ENCODE measurements at regions not wholly inside any gene's neighbourhood (a gene's known extent, or its start where the extent isn't known, plus 50 kb on each side); places are given as distances from the start of the nearest gene placed in this dataset.
A peak's percentile ranks its signal among the peaks of the same experiment; 100 is the strongest.
"Not testable (repeated sequence)": the region's sequence is repeated elsewhere in the genome, so short reads cannot be mapped to it uniquely, and the experiment has no call there.

DNA sequence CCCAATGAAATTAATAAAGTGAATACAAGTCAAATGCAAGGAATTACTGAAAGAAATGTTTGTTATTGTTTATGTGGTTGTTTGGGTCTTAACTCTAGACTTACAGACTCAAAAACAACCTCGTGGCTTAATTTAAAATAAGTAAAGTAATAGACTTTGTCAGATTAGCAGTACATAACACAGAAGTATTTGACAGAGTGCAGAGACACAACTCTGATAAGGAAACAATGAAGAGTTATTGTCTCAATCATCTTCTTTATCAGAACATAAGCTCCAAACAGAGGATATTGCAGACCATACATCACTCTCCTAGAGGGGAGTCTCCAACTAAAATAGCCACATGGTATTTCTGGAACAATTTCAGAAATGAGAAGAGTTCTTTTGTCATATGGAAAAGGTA, 487.7 kb upstream of the HS3ST5 start:
- ATAC-seq (no peak), DNase-seq (no peak)
- CTCF ChIA-PET: no interaction called here
- H3K9me3 Mint-ChIP-seq (ENCODE audit: low read depth): peaks cover 2% of the 10 kb centered on the region
- no peaks in the 10 kb centered on the region for H3K36me3 Mint-ChIP-seq
- no peak overlapping the region for H3K4me3 Mint-ChIP-seq
- no peak overlapping the region for H3K27ac Mint-ChIP-seq
- H3K4me1 Mint-ChIP-seq: no peaks in the 10 kb centered on the region
- no peaks in the 10 kb centered on the region for H3K27me3 Mint-ChIP-seq

DNA sequence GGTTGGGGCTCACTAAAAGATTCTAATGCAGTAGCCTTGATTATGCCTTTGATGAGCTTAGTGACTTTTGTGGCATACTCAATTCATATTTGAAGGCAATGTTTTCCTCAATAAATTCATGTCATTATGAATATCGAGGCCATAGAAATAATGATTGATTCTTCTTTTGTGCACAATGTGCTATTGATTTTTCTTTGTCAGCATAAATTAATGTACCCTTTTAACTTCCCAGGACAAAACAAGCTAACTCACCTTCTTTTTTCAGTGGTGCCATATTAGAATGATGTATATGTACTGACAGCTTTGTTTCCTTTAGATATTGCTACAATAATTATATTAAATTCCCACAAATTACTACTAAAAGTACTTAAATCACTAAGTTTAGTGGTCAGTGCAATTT, 484.3 kb upstream of the HS3ST5 start:
- Mint-ChIP-seq H3K27me3 (no peaks in the 10 kb centered on the region), H3K4me3 (no peak overlapping the region), H3K27ac (no peak overlapping the region), H3K4me1 (no peaks in the 10 kb centered on the region), H3K36me3 (no peaks in the 10 kb centered on the region), H3K9me3 (ENCODE audit: low read depth) (peaks cover 2% of the 10 kb centered on the region)
- ATAC-seq: no peak
- no peak for DNase-seq
- CTCF ChIA-PET: no interaction called here

DNA sequence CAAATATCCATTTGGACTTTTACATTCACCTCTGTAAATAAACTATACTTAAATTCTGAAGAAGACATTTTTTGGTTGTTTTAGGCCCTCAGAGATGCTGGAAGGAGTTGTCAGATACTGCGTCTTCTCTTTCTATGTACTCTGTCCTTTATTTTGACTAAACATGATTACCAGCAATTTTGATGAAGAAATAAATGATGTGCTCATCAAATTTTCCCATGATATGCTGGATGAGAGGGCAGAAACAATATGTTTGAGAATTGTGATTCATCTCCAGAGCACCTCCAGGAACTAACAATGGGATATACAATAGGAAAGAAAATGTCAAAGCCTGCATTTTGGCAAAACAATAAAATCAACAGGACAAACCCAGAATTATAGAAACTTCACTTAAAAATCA, 481.6 kb upstream of the HS3ST5 start:
- no peak for DNase-seq
- CTCF ChIA-PET: no interaction called here

DNA sequence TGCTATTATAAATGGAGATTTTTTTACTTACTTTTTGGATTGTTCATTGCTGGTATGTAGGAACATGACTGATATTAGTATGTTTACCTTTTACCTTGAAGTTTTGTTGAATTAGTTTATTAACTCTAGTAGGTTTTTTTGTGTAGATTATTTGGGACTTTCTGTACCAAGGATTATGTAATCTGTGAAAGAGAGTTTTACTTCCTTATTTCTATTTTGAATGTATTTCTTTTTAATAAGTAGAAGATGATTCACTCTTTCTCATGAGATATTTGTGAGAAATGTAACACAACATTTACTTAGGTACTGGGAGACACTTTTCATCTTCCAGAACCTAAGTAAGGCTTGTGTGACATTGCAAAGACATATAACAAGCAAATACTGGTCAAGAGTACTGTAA, 473.9 kb upstream of the HS3ST5 start:
- CTCF ChIA-PET: no interaction called here
- ATAC-seq: no peak
- DNase-seq: no peak
- Mint-ChIP-seq H3K4me3 (no peak overlapping the region), H3K36me3 (no peaks in the 10 kb centered on the region), H3K9me3 (ENCODE audit: low read depth) (peaks cover 13% of the 10 kb centered on the region), H3K27me3 (no peaks in the 10 kb centered on the region), H3K27ac (no peak overlapping the region), H3K4me1 (no peaks in the 10 kb centered on the region)

More for the DNA sequence above, 481.6 kb upstream of the HS3ST5 start:
- Mint-ChIP-seq H3K9me3 (ENCODE audit: low read depth) (peaks cover 9% of the 10 kb centered on the region), H3K4me1 (no peaks in the 10 kb centered on the region), H3K4me3 (no peak overlapping the region), H3K36me3 (no peaks in the 10 kb centered on the region), H3K27ac (no peak overlapping the region), H3K27me3 (no peaks in the 10 kb centered on the region)
- no peak for ATAC-seq

GRCh38 chr6:114810468-114810867, 467.6 kb upstream of the HS3ST5 start:
- Mint-ChIP-seq H3K27ac (no peak overlapping the region), H3K27me3 (no peaks in the 10 kb centered on the region), H3K4me1 (no peaks in the 10 kb centered on the region), H3K9me3 (ENCODE audit: low read depth) (peaks cover 9% of the 10 kb centered on the region), H3K36me3 (no peaks in the 10 kb centered on the region), H3K4me3 (no peak overlapping the region)
- ATAC-seq: no peak
- no peak for DNase-seq
- CTCF ChIA-PET: no interaction called here

DNA sequence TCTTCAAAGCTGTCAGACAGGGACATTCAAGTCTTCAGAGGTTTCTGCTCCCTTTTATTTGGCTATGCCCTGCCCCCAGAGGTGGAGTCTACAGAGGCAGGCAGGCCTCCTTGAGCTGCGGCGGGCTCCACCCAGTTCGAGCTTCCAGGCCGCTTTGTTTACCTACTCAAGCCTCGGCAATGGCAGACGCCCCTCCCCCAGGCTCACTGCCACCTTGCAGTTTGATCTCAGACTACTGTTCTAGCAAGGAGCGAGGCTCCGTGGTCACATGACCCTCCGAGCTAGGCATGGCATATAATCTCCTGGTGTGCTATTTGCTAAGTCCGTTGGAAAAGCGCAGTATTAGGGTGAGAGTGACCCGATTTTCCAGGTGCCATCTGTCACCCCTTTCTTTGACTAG, 462.6 kb upstream of the HS3ST5 start:
- CTCF ChIA-PET; H3K27ac Mint-ChIP-seq; H3K36me3 Mint-ChIP-seq; DNase-seq; H3K4me1 Mint-ChIP-seq; ATAC-seq; H3K4me3 Mint-ChIP-seq; H3K9me3 Mint-ChIP-seq (ENCODE audit: low read depth); H3K27me3 Mint-ChIP-seq: not testable (repeated sequence)

DNA sequence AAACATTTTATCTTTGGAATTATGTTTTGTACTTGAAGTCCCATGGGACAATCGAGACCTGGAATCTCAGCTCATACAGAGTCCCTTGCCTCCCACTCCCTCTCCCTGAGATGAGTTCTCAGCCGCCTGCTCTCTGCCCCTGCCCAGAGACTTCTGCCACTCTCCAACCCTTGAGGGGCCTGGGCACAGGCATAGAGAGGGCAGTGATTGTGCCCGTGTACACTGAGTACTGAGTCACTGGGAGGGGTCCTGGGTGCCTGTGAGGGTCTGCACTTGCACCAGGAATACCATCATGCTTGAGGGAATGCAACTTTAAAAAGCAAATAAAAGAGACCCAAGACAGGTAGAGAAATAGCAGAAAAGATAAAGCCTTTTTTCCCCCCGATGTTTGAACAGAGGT, 453.8 kb upstream of the HS3ST5 start:
- Mint-ChIP-seq H3K27ac (no peak overlapping the region), H3K4me3 (no peak overlapping the region), H3K4me1 (no peaks in the 10 kb centered on the region), H3K9me3 (ENCODE audit: low read depth) (no peaks in the 10 kb centered on the region), H3K36me3 (no peaks in the 10 kb centered on the region), H3K27me3 (no peaks in the 10 kb centered on the region)
- ATAC-seq: no peak
- CTCF ChIA-PET: no interaction called here
- no peak for DNase-seq

DNA sequence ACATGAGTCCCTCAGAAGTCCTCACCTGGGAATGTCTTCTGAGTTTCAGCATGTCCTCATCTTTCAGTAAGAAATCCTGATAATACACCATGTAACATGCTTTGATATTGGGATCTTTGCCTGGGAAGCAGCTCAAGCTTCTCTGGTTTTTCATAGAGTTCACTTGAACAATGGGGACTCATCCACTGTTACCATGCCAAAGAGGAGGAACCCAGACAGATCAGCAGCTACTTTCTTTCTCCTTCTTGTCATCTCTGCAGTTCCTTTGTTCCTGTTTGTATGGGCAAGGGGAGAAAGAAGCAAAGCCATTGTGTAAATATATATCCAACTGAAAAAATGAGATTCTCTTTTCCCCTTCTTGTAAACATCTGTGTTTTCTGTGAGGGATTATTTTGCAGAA, 450.6 kb upstream of the HS3ST5 start:
- Mint-ChIP-seq H3K36me3 (no peaks in the 10 kb centered on the region), H3K27ac (no peak overlapping the region), H3K4me3 (no peak overlapping the region), H3K27me3 (no peaks in the 10 kb centered on the region), H3K4me1 (no peaks in the 10 kb centered on the region), H3K9me3 (ENCODE audit: low read depth) (no peaks in the 10 kb centered on the region)
- ATAC-seq (no peak), DNase-seq (no peak)
- CTCF ChIA-PET: no interaction called here

DNA sequence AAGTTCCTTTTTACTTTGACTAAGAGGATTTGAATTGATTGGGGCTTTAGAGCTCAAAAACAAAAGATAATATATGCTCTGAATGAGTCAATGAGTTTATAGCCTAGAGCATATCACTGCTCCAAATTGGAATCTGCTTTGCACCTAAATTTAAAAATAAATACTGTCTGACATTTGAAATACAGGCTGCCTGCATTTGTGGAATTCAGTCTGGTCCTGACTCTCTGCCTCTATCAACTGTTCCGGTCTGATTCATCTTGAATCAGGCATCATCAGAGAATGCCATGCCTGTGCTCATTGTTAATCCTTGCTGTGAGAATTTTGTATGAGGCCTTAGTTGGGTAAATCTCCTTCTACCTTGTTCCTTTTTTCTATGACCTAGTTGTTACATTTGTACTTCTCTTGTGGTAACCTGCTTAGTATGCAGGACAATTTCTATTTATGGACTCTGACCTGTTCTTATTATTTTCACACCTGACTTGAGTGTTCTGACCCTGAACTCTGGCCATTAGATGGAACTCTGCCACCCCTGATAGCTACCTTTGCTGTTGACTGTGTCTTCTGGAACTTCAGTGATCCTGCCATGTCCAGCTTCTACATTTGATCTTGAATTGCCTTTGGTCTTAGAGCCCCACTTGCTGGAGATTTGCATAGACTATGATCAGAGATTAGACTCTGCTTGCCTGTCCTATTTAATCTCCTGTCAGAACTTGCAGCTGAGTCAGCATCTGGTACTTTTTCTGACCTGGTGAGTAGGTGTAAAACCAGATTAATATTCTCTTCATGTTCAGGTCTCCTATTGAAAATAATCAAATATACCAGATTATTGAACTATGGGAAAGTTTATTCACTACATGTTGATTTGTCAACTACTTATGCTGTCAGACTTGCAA, 442.7 kb upstream of the HS3ST5 start:
- CTCF ChIA-PET: no interaction called here
- Mint-ChIP-seq H3K27me3 (no peaks in the 10 kb centered on the region), H3K4me3 (no peak overlapping the region), H3K36me3 (no peaks in the 10 kb centered on the region), H3K4me1 (no peaks in the 10 kb centered on the region), H3K9me3 (ENCODE audit: low read depth) (peaks cover 8% of the 10 kb centered on the region), H3K27ac (no peak overlapping the region)
- ATAC-seq: no peak
- DNase-seq: no peak

GRCh38 chr6:114783783-114784182, 441.0 kb upstream of the HS3ST5 start:
- DNase-seq (no peak), ATAC-seq (no peak)
- no peaks in the 10 kb centered on the region for H3K36me3 Mint-ChIP-seq
- no peak overlapping the region for H3K4me3 Mint-ChIP-seq
- no peaks in the 10 kb centered on the region for H3K4me1 Mint-ChIP-seq
- H3K27me3 Mint-ChIP-seq: no peaks in the 10 kb centered on the region
- CTCF ChIA-PET: no interaction called here
- no peak overlapping the region for H3K27ac Mint-ChIP-seq
- peaks cover 8% of the 10 kb centered on the region for H3K9me3 Mint-ChIP-seq (ENCODE audit: low read depth)

- ATAC-seq: no peak
- Mint-ChIP-seq H3K4me1 (no peaks in the 10 kb centered on the region), H3K36me3 (no peaks in the 10 kb centered on the region), H3K27ac (no peak overlapping the region), H3K9me3 (ENCODE audit: low read depth) (peaks cover 8% of the 10 kb centered on the region), H3K27me3 (no peaks in the 10 kb centered on the region), H3K4me3 (no peak overlapping the region)
- no peak for DNase-seq
- CTCF ChIA-PET: no interaction called here
Observed at GRCh38 chr6:114783083-114783482, 440.3 kb upstream of the HS3ST5 start.

DNA sequence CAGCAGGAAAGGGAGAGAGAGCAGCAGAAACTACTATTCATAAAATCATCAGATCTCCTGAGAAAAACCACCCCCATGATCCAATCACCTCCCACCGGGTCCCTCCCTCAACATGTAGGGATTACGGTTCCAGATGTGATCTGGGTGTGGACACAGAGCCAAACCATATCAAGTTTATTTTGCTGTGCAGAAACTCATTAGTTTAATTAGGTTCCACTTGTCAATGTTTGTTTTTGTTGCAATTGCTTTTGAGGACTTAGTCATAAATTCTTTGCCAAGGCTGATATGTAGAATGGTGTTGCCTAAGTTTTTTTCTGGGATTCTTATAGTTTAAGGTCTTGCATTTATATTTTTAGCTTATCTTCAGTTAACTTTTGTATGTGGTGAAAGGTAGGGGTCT, 422.0 kb upstream of the HS3ST5 start:
- Mint-ChIP-seq H3K36me3 (no peaks in the 10 kb centered on the region), H3K27me3 (no peaks in the 10 kb centered on the region), H3K9me3 (ENCODE audit: low read depth) (peaks cover 4% of the 10 kb centered on the region), H3K27ac (no peak overlapping the region), H3K4me1 (no peaks in the 10 kb centered on the region), H3K4me3 (no peak overlapping the region)
- CTCF ChIA-PET: no interaction called here
- no peak for ATAC-seq
- DNase-seq: no peak

DNA sequence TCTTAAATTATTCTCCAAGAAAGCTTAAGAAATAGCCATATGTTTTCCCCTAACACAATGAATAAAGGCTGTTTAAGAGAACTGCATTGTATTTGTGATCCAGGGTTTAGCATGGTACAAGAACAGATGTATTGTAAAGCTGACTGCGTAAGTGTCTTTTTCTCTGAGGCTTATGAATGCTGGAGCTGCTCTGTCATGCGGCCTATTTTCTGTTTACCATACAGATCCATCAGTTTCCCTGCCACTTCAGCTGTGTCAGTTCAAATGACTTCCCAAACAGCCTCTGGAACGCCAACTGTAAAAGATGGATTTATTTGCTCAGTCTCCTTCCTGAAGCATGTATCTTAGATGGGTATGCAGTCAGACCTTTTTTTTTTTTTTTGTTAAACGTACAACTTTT, 419.3 kb upstream of the HS3ST5 start:
- Mint-ChIP-seq H3K36me3 (no peaks in the 10 kb centered on the region), H3K27me3 (no peaks in the 10 kb centered on the region), H3K4me3 (no peak overlapping the region), H3K27ac (no peak overlapping the region), H3K4me1 (no peaks in the 10 kb centered on the region), H3K9me3 (ENCODE audit: low read depth) (no peaks in the 10 kb centered on the region)
- DNase-seq (no peak), ATAC-seq (no peak)
- CTCF ChIA-PET: interaction anchor here (0.6 kb wide), 1 partner anchor 11 kb away, joined by 4 read pairs; no protein-coding TSS in a partner anchor

DNA sequence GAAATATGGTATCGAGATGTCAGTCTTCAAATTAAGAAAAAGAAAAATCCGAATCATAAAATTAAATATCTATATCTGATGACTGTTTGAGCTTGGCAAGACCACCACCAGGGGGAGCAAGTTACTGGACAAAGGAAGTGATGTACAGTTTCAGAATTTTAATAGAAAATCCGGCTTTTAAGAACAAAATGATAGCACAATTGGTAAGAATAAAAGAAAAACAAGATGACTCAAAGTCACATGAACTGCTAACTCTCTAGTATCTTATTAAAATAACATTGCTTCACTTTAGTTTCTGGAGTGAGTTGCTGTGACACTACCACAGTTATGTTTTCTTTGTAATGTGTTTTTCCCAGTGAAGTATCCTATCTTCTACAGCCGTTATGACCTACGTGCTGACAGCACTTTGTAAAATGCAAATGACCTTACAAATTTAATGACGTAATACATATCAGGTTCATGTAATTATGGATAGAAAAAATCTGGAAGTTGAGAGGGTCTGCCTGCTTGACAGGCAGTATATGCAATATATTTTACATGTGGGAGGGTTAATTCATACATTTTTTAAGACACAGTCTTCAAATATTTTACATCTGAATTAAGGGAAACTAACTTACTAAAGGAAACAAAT, 405.3 kb upstream of the HS3ST5 start:
- CTCF ChIA-PET: interaction anchor here (0.7 to 0.9 kb wide), 2 partner anchors 484 to 1149 kb away, joined by 3 read pairs; no protein-coding TSS in a partner anchor
- H3K4me1 Mint-ChIP-seq: no peaks in the 10 kb centered on the region
- no peak for ATAC-seq
- H3K9me3 Mint-ChIP-seq (ENCODE audit: low read depth): no peaks in the 10 kb centered on the region
- H3K36me3 Mint-ChIP-seq: no peaks in the 10 kb centered on the region
- DNase-seq: peak; percentile 41
- no peak overlapping the region for H3K4me3 Mint-ChIP-seq
- H3K27ac Mint-ChIP-seq: no peak overlapping the region
- H3K27me3 Mint-ChIP-seq: no peaks in the 10 kb centered on the region

All from activated CD8-positive, alpha-beta memory T cell treated with anti-CD3 and anti-CD28 coated beads, Interleukin-2, amount 10 ng/mL, durations not matched to agents 7 days and 5 days (primary cell).